ENCODE measurements at regions not wholly inside any gene's neighbourhood (a gene's known extent, or its start where the extent isn't known, plus 50 kb on each side); places are given as distances from the start of the nearest gene placed in this dataset.

- TF ChIP-seq POLR2A (IDR thresholded peaks at IDR 0.05; ENCODE audit: low read length) (no peak), GATA1 (IDR thresholded peaks at IDR 0.05; ENCODE audit: low read depth, low read length) (no peak)
Observed at GRCh38 chr4:3715855-3716630, 50.1 kb upstream of the ADRA2C start.

All from erythroblast (primary cell).